ENCODE measurements at regions not wholly inside any gene's neighbourhood (a gene's known extent, or its start where the extent isn't known, plus 50 kb on each side); places are given as distances from the start of the nearest gene placed in this dataset.

GRCh38 chr2:45145073-45145899, 136.0 kb upstream of the SIX2 start:
- WGBS (ENCODE audit: missing lambda C conversion rate): 70% methylated on average over 14 of the region's 14 CpGs

DNA sequence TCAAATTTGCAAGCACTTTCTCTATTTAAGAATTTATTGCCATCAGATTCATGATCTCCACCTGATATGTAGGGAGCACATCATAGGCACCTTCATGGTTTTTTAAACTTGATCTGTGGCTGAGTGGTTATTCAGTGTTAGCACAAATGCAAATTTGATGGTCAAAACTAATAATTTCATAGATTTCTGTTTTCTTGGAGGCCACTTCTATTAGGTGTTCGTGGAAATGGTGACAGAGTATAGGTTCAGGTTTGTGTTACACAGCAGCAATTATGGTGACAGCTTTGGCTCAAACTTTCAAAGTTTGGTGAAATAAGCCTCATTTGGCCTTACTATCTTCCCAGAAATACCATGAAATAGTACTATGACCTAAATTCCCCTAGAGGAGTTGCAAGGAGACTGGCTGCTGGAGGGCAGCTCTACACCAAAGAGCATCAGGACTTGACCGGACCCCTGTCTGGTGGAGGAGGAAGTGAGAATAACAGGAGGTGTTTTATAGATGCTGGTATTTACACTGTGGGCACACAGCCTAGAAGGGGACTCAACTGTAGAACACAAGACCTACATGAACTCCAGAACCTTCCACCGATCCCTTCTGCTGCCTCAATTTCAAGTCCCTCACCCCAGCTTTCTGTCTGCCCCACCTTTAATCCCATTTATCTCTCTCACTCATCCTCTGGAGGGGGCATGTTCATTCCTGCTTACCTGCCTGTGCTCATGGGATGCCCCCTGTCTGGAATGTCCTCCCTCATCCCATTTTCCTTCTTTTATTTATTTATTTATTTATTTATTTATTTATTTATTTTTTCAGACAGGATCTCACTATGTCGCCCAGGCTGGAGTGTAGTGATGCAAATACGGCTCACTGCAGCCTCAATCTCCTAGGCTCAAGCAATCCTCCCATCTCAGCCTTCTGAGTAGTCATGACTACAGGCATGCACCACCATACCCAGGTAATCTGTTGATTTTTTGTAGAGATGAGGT, 132.9 kb upstream of the SIX2 start:
- POLR2A ChIA-PET: no interaction called here

More at GRCh38 chr2:45145073-45145899, 136.0 kb upstream of the SIX2 start:
- Histone ChIP-seq H3K4me2 (no peak overlapping the region), H3K4me3 (no peak overlapping the region), H3K27ac (no peak overlapping the region), H3K4me1 (no peaks in the 10 kb centered on the region), H3K9me3 (peaks cover 2% of the 10 kb centered on the region; the same call in 2 of the 3 replicates)
- POLR2A ChIA-PET: no interaction called here
- CTCF ChIA-PET: interaction anchor here (0.9 kb wide), 1 partner anchor 13 kb away, joined by 3 read pairs; no protein-coding TSS in a partner anchor
- FAIRE-seq: no peak
- no peak for TF ChIP-seq HOXA7 (CRISPR knock-in tag; IDR thresholded peaks at IDR 0.05)
- no peak for TF ChIP-seq TP53 (CRISPR knock-in tag; IDR thresholded peaks at IDR 0.05)
- TF ChIP-seq EHMT2 (IDR thresholded peaks at IDR 0.05; ENCODE audit: low read depth): no peak
- TF ChIP-seq ZC3H11A (IDR thresholded peaks at IDR 0.05): no peak
- no peak for TF ChIP-seq ZFP36 (IDR thresholded peaks at IDR 0.05; ENCODE audit: borderline replicate concordance, partially characterized antibody)
- TF ChIP-seq SREBF2 (IDR thresholded peaks at IDR 0.05): no peak
- TF ChIP-seq, protein P1, sequence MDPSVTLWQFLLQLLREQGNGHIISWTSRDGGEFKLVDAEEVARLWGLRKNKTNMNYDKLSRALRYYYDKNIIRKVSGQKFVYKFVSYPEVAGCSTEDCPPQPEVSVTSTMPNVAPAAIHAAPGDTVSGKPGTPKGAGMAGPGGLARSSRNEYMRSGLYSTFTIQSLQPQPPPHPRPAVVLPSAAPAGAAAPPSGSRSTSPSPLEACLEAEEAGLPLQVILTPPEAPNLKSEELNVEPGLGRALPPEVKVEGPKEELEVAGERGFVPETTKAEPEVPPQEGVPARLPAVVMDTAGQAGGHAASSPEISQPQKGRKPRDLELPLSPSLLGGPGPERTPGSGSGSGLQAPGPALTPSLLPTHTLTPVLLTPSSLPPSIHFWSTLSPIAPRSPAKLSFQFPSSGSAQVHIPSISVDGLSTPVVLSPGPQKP (IDR thresholded peaks at IDR 0.05; ENCODE audit: low read depth, low read length): no peak
- TF ChIP-seq ZSCAN20 (CRISPR knock-in tag; IDR thresholded peaks at IDR 0.05): no peak
- TF ChIP-seq HMGXB4 (CRISPR knock-in tag; IDR thresholded peaks at IDR 0.05; ENCODE audit: borderline replicate concordance): no peak
- TF ChIP-seq CHD4 (IDR thresholded peaks at IDR 0.05; ENCODE audit: borderline replicate concordance): no peak
- TF ChIP-seq MAFK (IDR thresholded peaks at IDR 0.05; ENCODE audit: partially characterized antibody): no peak
- TF ChIP-seq RFX5 (IDR thresholded peaks at IDR 0.05): no peak
- TF ChIP-seq, protein P2, sequence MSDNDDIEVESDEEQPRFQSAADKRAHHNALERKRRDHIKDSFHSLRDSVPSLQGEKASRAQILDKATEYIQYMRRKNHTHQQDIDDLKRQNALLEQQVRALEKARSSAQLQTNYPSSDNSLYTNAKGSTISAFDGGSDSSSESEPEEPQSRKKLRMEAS (IDR thresholded peaks at IDR 0.05): no peak
- no peak for ATAC-seq
- no peak for DNase-seq (ENCODE audit: low read depth in 1 of 2, low spot score in 1 of 2)

DNA sequence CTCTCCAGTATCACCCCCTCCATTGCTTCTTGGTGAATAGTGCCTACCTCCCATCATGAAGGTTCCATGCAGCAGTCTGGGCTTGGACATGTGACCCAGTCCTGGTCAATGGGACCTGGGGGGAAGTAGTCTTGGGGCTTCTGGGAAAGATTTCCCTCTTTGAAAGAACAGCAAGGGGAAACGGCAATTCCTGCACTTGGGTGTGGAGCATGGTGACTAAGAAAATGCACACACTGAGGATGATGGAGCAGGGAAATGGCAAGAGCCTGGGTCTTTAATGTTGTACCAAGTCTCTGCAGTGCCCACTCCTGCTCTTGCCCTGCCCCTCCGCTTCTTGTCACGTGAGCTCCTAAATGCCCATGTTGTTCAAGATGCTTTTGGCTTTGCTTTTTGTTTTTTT, 131.4 kb upstream of the SIX2 start:
- no peak overlapping the region for H3K4me3 ChIP-seq
- CTCF ChIA-PET: no interaction called here
- WGBS (ENCODE audit: missing lambda C conversion rate): 59% methylated on average over 3 of the region's 3 CpGs
- no peak for DNase-seq (ENCODE audit: low read depth in 1 of 2, low spot score in 1 of 2)
- no peaks in the 10 kb centered on the region for H3K4me1 ChIP-seq
- H3K27ac ChIP-seq: no peak overlapping the region
- no peak overlapping the region for H3K4me2 ChIP-seq
- FAIRE-seq: no peak
- no peak for ATAC-seq
- POLR2A ChIA-PET: no interaction called here
- no peaks in the 10 kb centered on the region for H3K9me3 ChIP-seq
- no peak for TF ChIP-seq FOXS1 (CRISPR knock-in tag; IDR thresholded peaks at IDR 0.05)
- no peak for TF ChIP-seq HDAC2 (IDR thresholded peaks at IDR 0.05)
- TF ChIP-seq, protein P3, sequence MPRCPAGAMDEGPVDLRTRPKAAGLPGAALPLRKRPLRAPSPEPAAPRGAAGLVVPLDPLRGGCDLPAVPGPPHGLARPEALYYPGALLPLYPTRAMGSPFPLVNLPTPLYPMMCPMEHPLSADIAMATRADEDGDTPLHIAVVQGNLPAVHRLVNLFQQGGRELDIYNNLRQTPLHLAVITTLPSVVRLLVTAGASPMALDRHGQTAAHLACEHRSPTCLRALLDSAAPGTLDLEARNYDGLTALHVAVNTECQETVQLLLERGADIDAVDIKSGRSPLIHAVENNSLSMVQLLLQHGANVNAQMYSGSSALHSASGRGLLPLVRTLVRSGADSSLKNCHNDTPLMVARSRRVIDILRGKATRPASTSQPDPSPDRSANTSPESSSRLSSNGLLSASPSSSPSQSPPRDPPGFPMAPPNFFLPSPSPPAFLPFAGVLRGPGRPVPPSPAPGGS (IDR thresholded peaks at IDR 0.05): no peak
- TF ChIP-seq CBX8 (IDR thresholded peaks at IDR 0.05): no peak
- TF ChIP-seq PBX3 (IDR thresholded peaks at IDR 0.05): no peak
- TF ChIP-seq KDM1A (IDR thresholded peaks at IDR 0.05; ENCODE audit: low read depth): no peak
- no peak for TF ChIP-seq ZFP36 (IDR thresholded peaks at IDR 0.05; ENCODE audit: borderline replicate concordance, partially characterized antibody)
- TF ChIP-seq, protein P4, sequence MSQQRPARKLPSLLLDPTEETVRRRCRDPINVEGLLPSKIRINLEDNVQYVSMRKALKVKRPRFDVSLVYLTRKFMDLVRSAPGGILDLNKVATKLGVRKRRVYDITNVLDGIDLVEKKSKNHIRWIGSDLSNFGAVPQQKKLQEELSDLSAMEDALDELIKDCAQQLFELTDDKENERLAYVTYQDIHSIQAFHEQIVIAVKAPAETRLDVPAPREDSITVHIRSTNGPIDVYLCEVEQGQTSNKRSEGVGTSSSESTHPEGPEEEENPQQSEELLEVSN (IDR thresholded peaks at IDR 0.05; ENCODE audit: borderline replicate concordance, low read depth): no peak
- no peak for TF ChIP-seq NPAS2 (CRISPR knock-in tag; IDR thresholded peaks at IDR 0.05; ENCODE audit: borderline replicate concordance)
- TF ChIP-seq NFE2L2 (conservative IDR thresholded peaks at IDR 0.05; ENCODE audit: low read length): no peak
- no peak for TF ChIP-seq POLR2A (IDR thresholded peaks at IDR 0.05; ENCODE audit: low read length)
- no peak for TF ChIP-seq ATOH8 (CRISPR knock-in tag; IDR thresholded peaks at IDR 0.05; ENCODE audit: low read depth)
- TF ChIP-seq EP300 (IDR thresholded peaks at IDR 0.05): no peak
- no peak for TF ChIP-seq ZC3H11A (IDR thresholded peaks at IDR 0.05)
- TF ChIP-seq RFX5 (IDR thresholded peaks at IDR 0.05): no peak

More for the DNA sequence above, 132.9 kb upstream of the SIX2 start:
- CTCF ChIA-PET: no interaction called here
- DNase-seq (ENCODE audit: low read depth in 1 of 2, low spot score in 1 of 2) (no peak), FAIRE-seq (no peak), ATAC-seq (no peak)
- Histone ChIP-seq H3K4me3 (no peak overlapping the region), H3K4me1 (no peaks in the 10 kb centered on the region), H3K27ac (no peak overlapping the region), H3K9me3 (no peaks in the 10 kb centered on the region), H3K4me2 (no peak overlapping the region)
- 73% methylated on average over 5 of the region's 5 CpGs for WGBS (ENCODE audit: missing lambda C conversion rate)
- no peak for TF ChIP-seq SREBF2 (IDR thresholded peaks at IDR 0.05)
- peak; percentile 88 for TF ChIP-seq ZC3H11A (IDR thresholded peaks at IDR 0.05)

Data from A549 (cell line).